GM12878 (cell line): ENCODE measurements at regions not wholly inside any gene's neighbourhood (a gene's known extent, or its start where the extent isn't known, plus 50 kb on each side); places are given as distances from the start of the nearest gene placed in this dataset.

Source experiments
- ATAC-seq: fragments of 200-7000 bp; cut with Tn5 transposase; 3 replicates; pipeline ENCODE4 v1.9.1; 2020; ENCODE audit warnings: mild to moderate bottlenecking, moderate library complexity
- BruUV-seq: library from RNA; stranded (reverse); fragments of 400-500 nt; replicated peaks from 2 replicates; lab custom pipeline; 2021; lab: Mats Ljungman, UMichigan
- CTCF ChIA-PET: fragments of 300-600 bp; sonication (Branson Sonifier 250); formaldehyde crosslinking; extraction: SDS; loops from one replicate; lab custom pipeline; 2021; ENCODE audit warnings: inconsistent platforms; lab: Yijun Ruan, JAX
- POLR2A ChIA-PET: fragments of 350-600 bp; formaldehyde crosslinking; extraction: SDS; loops from one replicate; lab custom pipeline; 2021; ENCODE audit warnings: inconsistent platforms; lab: Charles Lee
- RAD21 ChIA-PET: fragments of 300-600 bp; sonication (Branson Sonifier 250); formaldehyde crosslinking; loops from one replicate; lab custom pipeline; 2023; ENCODE audit warnings: antibody characterized with exemption; ENCODE audit not compliant: unreplicated experiment; lab: Charles Lee
- SMC1A ChIA-PET: fragments of 300-600 bp; sonication (Branson Sonifier 250); formaldehyde crosslinking; loops from one replicate; lab custom pipeline; 2023; ENCODE audit not compliant: unreplicated experiment, uncharacterized antibody; lab: Charles Lee
- DNase-seq: peaks from one replicate; pipeline ENCODE4 v3.0.0-alpha.2; 2011; ENCODE audit warnings: low read depth, low spot score
- FAIRE-seq: peaks from 3 replicates; lab custom pipeline; 2011; peaks lifted over from hg19 to GRCh38; lab: Jason Lieb, UNC
- H2AFZ ChIP-seq: 2 replicates; pipeline ENCODE4 v1.6.0; 2011; ENCODE audit warnings: low read depth, low read length, control low read depth; ENCODE audit not compliant: control insufficient read depth
- H3K27ac ChIP-seq: 2 replicates; pipeline ENCODE4 v1.5.1; 2011; ENCODE audit warnings: control low read depth; ENCODE audit not compliant: control insufficient read depth, insufficient read depth
- H3K27me3 ChIP-seq, 2 experiments: replicated peaks in 1 of 2; 2 replicates each; pipeline versions ENCODE4 v1.6.0 to v1.6.1; 2011; ENCODE audit warnings: low read length in 1 of 2; ENCODE audit not compliant: control insufficient read depth in 2 of 2, insufficient read depth in 2 of 2
- H3K36me3 ChIP-seq, 2 experiments: 2 replicates each; pipeline ENCODE4 v1.5.1; 2011; ENCODE audit warnings: low read length in 1 of 2; ENCODE audit not compliant: control insufficient read depth in 2 of 2, insufficient read depth in 2 of 2
- H3K4me1 ChIP-seq: 2 replicates; pipeline ENCODE4 v1.6.1; 2011; ENCODE audit warnings: mild to moderate bottlenecking, low read length, moderate library complexity, mixed read lengths; ENCODE audit not compliant: control insufficient read depth, insufficient read depth
- H3K4me2 ChIP-seq: 2 replicates; pipeline ENCODE4 v1.6.0; 2011; ENCODE audit warnings: control low read depth; ENCODE audit not compliant: control insufficient read depth, insufficient read depth
- H3K4me3 ChIP-seq: fragments of 200-600 bp; sonication (generic); 2 replicates; pipeline ENCODE4 v1.5.1; 2016
- H3K79me2 ChIP-seq: 2 replicates; pipeline ENCODE4 v1.6.0; 2011; ENCODE audit warnings: low read length; ENCODE audit not compliant: control insufficient read depth, insufficient read depth
- H3K9ac ChIP-seq: 2 replicates; pipeline ENCODE4 v1.8.0; 2011; ENCODE audit warnings: low read length, control low read depth, mixed read lengths; ENCODE audit not compliant: control insufficient read depth, insufficient read depth
- H3K9me3 ChIP-seq: replicated peaks from 3 replicates; pipeline ENCODE4 v1.5.1; 2011; ENCODE audit warnings: mild to moderate bottlenecking, low read length; ENCODE audit not compliant: control insufficient read depth, insufficient read depth
- H4K20me1 ChIP-seq: 2 replicates; pipeline ENCODE4 v1.6.0; 2011; ENCODE audit not compliant: control insufficient read depth, insufficient read depth
- BCL3 ChIP-seq: IDR thresholded peaks from 2 replicates; pipeline ENCODE4 v1.6.1; 2011; ENCODE audit warnings: borderline replicate concordance, low read depth, mild to moderate bottlenecking, moderate library complexity, low read length; ENCODE audit not compliant: insufficient read depth, poor library complexity, severe bottlenecking
- BHLHE40 ChIP-seq, 2 experiments: fragments of 450-650 bp in 1 of 2; IDR thresholded peaks; 2 replicates each; pipeline ENCODE4 v1.6.1; 2011 to 2017; ENCODE audit warnings: low read depth in 2 of 2, borderline replicate concordance in 1 of 2, improper control_type of control experiment in 1 of 2, low read length in 1 of 2, mild to moderate bottlenecking in 1 of 2
- CREM ChIP-seq: IDR thresholded peaks from 2 replicates; pipeline ENCODE4 v1.6.1; 2014; ENCODE audit warnings: antibody characterized with exemption, low read depth
- EED ChIP-seq: sonication (generic); IDR thresholded peaks from 2 replicates; pipeline ENCODE4 v1.6.1; 2016; ENCODE audit warnings: antibody characterized with exemption, low read depth
- ESRRA ChIP-seq: IDR thresholded peaks from 2 replicates; pipeline ENCODE4 v1.6.1; 2012; ENCODE audit warnings: mild to moderate bottlenecking, low read length, improper control_type of control experiment
- GATAD2B ChIP-seq: fragments of 450-650 bp; conservative IDR thresholded peaks from 2 replicates; pipeline ENCODE4 v1.6.1; 2017; ENCODE audit warnings: low read depth, mild to moderate bottlenecking, moderate library complexity
- MTA2 ChIP-seq: fragments of 450-650 bp; IDR thresholded peaks from 2 replicates; pipeline ENCODE4 v1.6.1; 2016; ENCODE audit warnings: low read depth, mild to moderate bottlenecking, moderate library complexity
- NBN ChIP-seq: fragments of 450-650 bp; IDR thresholded peaks from 2 replicates; pipeline ENCODE4 v1.6.1; 2016
- NFIC ChIP-seq: IDR thresholded peaks from 2 replicates; pipeline ENCODE4 v1.6.1; 2012; ENCODE audit warnings: low read depth, mild to moderate bottlenecking, inconsistent platforms, low read length, moderate library complexity
- NFXL1 ChIP-seq: fragments of 450-650 bp; IDR thresholded peaks from 2 replicates; pipeline ENCODE4 v1.6.1; 2017; ENCODE audit warnings: antibody characterized with exemption, mild to moderate bottlenecking, borderline replicate concordance
- NR2C1 ChIP-seq: fragments of 450-650 bp; IDR thresholded peaks from 2 replicates; pipeline ENCODE4 v1.6.1; 2017; ENCODE audit warnings: antibody characterized with exemption, mild to moderate bottlenecking, moderate library complexity
- RAD21 ChIP-seq: IDR thresholded peaks from 2 replicates; pipeline ENCODE4 v1.6.1; 2011; ENCODE audit warnings: mild to moderate bottlenecking, low read depth, low read length, moderate library complexity; ENCODE audit not compliant: insufficient read depth
- SIX5 ChIP-seq: IDR thresholded peaks from 2 replicates; pipeline ENCODE4 v1.6.1; 2011; ENCODE audit warnings: mild to moderate bottlenecking, low read depth, low read length, moderate library complexity; ENCODE audit not compliant: severe bottlenecking
- TARDBP ChIP-seq: IDR thresholded peaks from 2 replicates; pipeline ENCODE4 v1.6.1; 2016; ENCODE audit warnings: borderline replicate concordance
- TCF3 ChIP-seq: IDR thresholded peaks from 2 replicates; pipeline ENCODE4 v1.6.1; 2012; ENCODE audit warnings: low read depth, mild to moderate bottlenecking, low read length, borderline replicate concordance; ENCODE audit not compliant: insufficient read depth
- ZNF24 ChIP-seq: fragments of 450-650 bp; IDR thresholded peaks from 2 replicates; pipeline ENCODE4 v1.6.1; 2017; ENCODE audit warnings: antibody characterized with exemption, mild to moderate bottlenecking
- ZZZ3 ChIP-seq: IDR thresholded peaks from 2 replicates; pipeline ENCODE4 v1.6.1; 2011; ENCODE audit warnings: low read depth; ENCODE audit not compliant: control insufficient read depth, insufficient read length
- WGBS: methylation state at CpG from one replicate; pipeline ENCODE4 v1.1.6; 2016; ENCODE audit warnings: low lambda C conversion rate; ENCODE audit not compliant: insufficient replicate concordance, insufficient coverage; ENCODE audit errors: missing lambda C conversion rate; 5-methylcytosine and 5-hydroxymethylcytosine counted together
- in situ Hi-C: fragments of 300-500 bp; cut with MboI; formaldehyde crosslinking; loops from 9 replicates; pipeline ENCODE4 v1.14.3; 2018; ENCODE audit warnings: mixed read lengths
- intact Hi-C: fragments of 100-400 bp; cut with micrococcal nuclease; formaldehyde crosslinking; loops from one replicate; pipeline ENCODE4 v1.14.2; 2022; ENCODE audit not compliant: unreplicated experiment
- TF ChIP-seq, protein P1 (sequence below): fragments of 450-650 bp; IDR thresholded peaks from 2 replicates; pipeline ENCODE4 v1.6.1; 2017; ENCODE audit warnings: mild to moderate bottlenecking, moderate library complexity

DNA sequence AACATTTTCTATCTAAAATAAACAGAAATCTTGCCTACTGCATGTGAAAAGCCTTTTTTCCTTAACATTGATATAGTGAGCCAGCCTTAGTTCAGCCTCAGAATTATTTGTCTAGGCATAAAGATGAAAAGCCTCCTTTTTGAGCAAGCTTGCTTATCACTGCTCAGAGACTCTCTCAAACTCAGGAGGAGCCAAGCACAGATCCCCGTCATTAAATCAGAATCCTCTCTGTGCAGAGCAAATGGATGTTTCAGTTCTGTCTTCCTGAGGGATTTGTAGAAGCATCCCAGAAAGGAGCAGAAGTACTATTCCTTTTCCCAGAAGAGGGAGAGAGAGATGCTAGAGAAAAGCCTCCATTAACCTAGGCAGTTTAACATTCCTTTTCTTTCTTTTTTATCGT lies 186.9 kb upstream of the LNX1 start:
- Histone ChIP-seq H3K4me1 (no peaks in the 10 kb centered on the region), H3K9ac (no peak overlapping the region), H2AFZ (no peak overlapping the region), H3K36me3 (no peaks in the 10 kb centered on the region), H3K9me3 (no peaks in the 10 kb centered on the region; the same call in 2 of the 3 replicates), H3K79me2 (no peaks in the 10 kb centered on the region), H3K4me2 (no peak overlapping the region), H3K4me3 (no peak overlapping the region), H3K27me3 (no peaks in the 10 kb centered on the region), H3K27ac (no peak overlapping the region), H4K20me1 (no peaks in the 10 kb centered on the region)
- ChIA-PET SMC1A (interaction anchor here (1.9 kb wide), 1 partner anchor 14 kb away, joined by 9 read pairs; no protein-coding TSS in a partner anchor), CTCF (interaction anchor here (1.0 to 5.6 kb wide), 2 partner anchors 12 to 72 kb away, joined by 3 to 19 read pairs; no protein-coding TSS in a partner anchor), RAD21 (interaction anchor here (1.2 kb wide), 1 partner anchor 72 kb away, joined by 4 read pairs; no protein-coding TSS in a partner anchor), POLR2A (no interaction called here)
- 90% methylated on average over 2 of the region's 2 CpGs for WGBS
- in situ Hi-C loops (no loop called here), intact Hi-C loops (no loop called here)
- ATAC-seq: no peak
- BruUV-seq: no TSS peak
- no peak for FAIRE-seq
- no peak for DNase-seq
- TF ChIP-seq CREM: no peak
- TF ChIP-seq, protein P1, sequence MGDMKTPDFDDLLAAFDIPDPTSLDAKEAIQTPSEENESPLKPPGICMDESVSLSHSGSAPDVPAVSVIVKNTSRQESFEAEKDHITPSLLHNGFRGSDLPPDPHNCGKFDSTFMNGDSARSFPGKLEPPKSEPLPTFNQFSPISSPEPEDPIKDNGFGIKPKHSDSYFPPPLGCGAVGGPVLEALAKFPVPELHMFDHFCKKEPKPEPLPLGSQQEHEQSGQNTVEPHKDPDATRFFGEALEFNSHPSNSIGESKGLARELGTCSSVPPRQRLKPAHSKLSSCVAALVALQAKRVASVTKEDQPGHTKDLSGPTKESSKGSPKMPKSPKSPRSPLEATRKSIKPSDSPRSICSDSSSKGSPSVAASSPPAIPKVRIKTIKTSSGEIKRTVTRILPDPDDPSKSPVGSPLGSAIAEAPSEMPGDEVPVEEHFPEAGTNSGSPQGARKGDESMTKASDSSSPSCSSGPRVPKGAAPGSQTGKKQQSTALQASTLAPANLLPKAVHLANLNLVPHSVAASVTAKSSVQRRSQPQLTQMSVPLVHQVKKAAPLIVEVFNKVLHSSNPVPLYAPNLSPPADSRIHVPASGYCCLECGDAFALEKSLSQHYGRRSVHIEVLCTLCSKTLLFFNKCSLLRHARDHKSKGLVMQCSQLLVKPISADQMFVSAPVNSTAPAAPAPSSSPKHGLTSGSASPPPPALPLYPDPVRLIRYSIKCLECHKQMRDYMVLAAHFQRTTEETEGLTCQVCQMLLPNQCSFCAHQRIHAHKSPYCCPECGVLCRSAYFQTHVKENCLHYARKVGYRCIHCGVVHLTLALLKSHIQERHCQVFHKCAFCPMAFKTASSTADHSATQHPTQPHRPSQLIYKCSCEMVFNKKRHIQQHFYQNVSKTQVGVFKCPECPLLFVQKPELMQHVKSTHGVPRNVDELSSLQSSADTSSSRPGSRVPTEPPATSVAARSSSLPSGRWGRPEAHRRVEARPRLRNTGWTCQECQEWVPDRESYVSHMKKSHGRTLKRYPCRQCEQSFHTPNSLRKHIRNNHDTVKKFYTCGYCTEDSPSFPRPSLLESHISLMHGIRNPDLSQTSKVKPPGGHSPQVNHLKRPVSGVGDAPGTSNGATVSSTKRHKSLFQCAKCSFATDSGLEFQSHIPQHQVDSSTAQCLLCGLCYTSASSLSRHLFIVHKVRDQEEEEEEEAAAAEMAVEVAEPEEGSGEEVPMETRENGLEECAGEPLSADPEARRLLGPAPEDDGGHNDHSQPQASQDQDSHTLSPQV: no peak
- no peak for TF ChIP-seq ZZZ3
- TF ChIP-seq ZNF24: no peak
- TF ChIP-seq ESRRA: no peak
- TF ChIP-seq BCL3: no peak
- TF ChIP-seq BHLHE40 (IDR thresholded peaks at IDR 0.05; ENCODE audit: borderline replicate concordance in 1 of 2, low read depth in 2 of 2, low read length in 1 of 2): no peak
- no peak for TF ChIP-seq NR2C1
- TF ChIP-seq EED: no peak
- no peak for TF ChIP-seq RAD21
- no peak for TF ChIP-seq MTA2
- no peak for TF ChIP-seq NFIC
- no peak for TF ChIP-seq GATAD2B
- no peak for TF ChIP-seq NFXL1
- no peak for TF ChIP-seq TARDBP
- no peak for TF ChIP-seq TCF3
- TF ChIP-seq NBN: no peak
- no peak for TF ChIP-seq SIX5
